ENCODE measurements at regions not wholly inside any gene's neighbourhood (a gene's known extent, or its start where the extent isn't known, plus 50 kb on each side); places are given as distances from the start of the nearest gene placed in this dataset.

GRCh38 chr3:7953449-7954014, 548.1 kb upstream of the LMCD1 start:
- DNase-seq (ENCODE audit: low read depth) = no peak
- H3K4me3 ChIP-seq (ENCODE audit: low read depth, low read length) = no peak overlapping the region
- no peak for TF ChIP-seq CTCF (IDR thresholded peaks at IDR 0.05; ENCODE audit: control insufficient read depth, extremely low read depth, insufficient read depth)

GRCh38 chr3:7957024-7957423, 544.6 kb upstream of the LMCD1 start:
- DNase-seq (ENCODE audit: low read depth) = no peak
- H3K4me3 ChIP-seq (ENCODE audit: low read depth, low read length) = no peak overlapping the region
- TF ChIP-seq CTCF (IDR thresholded peaks at IDR 0.05; ENCODE audit: control insufficient read depth, extremely low read depth, insufficient read depth) = no peak

GRCh38 chr3:7959094-7959493, 542.5 kb upstream of the LMCD1 start:
- no peak overlapping the region for H3K4me3 ChIP-seq (ENCODE audit: low read depth, low read length)
- no peak for TF ChIP-seq CTCF (IDR thresholded peaks at IDR 0.05; ENCODE audit: control insufficient read depth, extremely low read depth, insufficient read depth)
- DNase-seq (ENCODE audit: low read depth) = no peak

GRCh38 chr3:7960601-7961000, 541.0 kb upstream of the LMCD1 start:
- DNase-seq (ENCODE audit: low read depth) = no peak
- no peak overlapping the region for H3K4me3 ChIP-seq (ENCODE audit: low read depth, low read length)
- no peak for TF ChIP-seq CTCF (IDR thresholded peaks at IDR 0.05; ENCODE audit: control insufficient read depth, extremely low read depth, insufficient read depth)

- H3K4me3 ChIP-seq (ENCODE audit: low read depth, low read length) = no peak overlapping the region
- no peak for TF ChIP-seq CTCF (IDR thresholded peaks at IDR 0.05; ENCODE audit: control insufficient read depth, extremely low read depth, insufficient read depth)
- DNase-seq (ENCODE audit: low read depth) = no peak
Measured at GRCh38 chr3:7962301-7962700, 539.3 kb upstream of the LMCD1 start.

- DNase-seq (ENCODE audit: low read depth) = no peak
- no peak overlapping the region for H3K4me3 ChIP-seq (ENCODE audit: low read depth, low read length)
- 0 out of 2 replicates have a peak, but pooled peaks have one; percentile 15 for TF ChIP-seq CTCF (IDR thresholded peaks at IDR 0.05; ENCODE audit: control insufficient read depth, extremely low read depth, insufficient read depth)
Measured at GRCh38 chr3:7964899-7965298, 536.7 kb upstream of the LMCD1 start.

GRCh38 chr3:7973006-7973405, 528.6 kb upstream of the LMCD1 start:
- no peak for TF ChIP-seq CTCF (IDR thresholded peaks at IDR 0.05; ENCODE audit: control insufficient read depth, extremely low read depth, insufficient read depth)
- no peak for DNase-seq (ENCODE audit: low read depth)
- no peak overlapping the region for H3K4me3 ChIP-seq (ENCODE audit: low read depth, low read length)

Data from LNCaP clone FGC (cell line).